ENCODE measurements at regions not wholly inside any gene's neighbourhood (a gene's known extent, or its start where the extent isn't known, plus 50 kb on each side); places are given as distances from the start of the nearest gene placed in this dataset.
A peak's percentile ranks its signal among the peaks of the same experiment; 100 is the strongest.

DNA sequence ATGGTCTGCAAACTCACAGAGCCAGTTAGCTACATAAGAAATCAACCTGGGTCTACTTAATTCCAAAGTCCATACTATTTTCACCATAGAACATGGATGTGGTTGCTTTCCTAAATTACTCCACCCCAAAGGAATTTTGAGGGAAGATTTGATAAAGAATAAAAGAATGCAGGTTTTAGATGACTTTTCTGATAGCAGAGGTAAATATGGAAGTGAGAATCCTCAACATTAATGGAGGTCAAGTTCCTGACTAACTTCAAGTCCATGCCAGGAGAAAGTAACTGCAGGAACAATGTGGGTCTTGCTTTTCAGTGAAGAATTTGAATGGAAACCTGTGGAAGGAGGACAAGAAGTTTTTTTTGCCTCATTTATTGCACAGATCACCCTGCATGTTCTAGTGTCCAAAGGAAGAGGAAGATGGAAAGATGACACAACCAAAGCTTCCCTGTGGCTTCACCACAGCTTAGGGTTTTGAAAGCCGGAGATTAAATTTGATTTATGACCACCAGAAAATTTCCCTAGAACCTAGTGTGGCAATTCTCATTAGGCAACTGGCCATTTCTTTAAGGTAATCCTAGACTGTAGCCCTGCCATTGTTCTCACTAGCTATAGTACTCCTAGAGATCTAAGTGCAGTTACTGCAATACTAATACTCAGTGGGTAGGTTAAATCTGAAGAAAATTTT is 429.7 kb downstream of the RAP2B start:
- Histone ChIP-seq H3K4me1 (ENCODE audit: control insufficient read depth, extremely low read depth, insufficient read depth, low read length) (peaks cover 8% of the 10 kb centered on the region), H3K79me2 (ENCODE audit: control insufficient read depth, insufficient read depth, low read length) (no peaks in the 10 kb centered on the region), H3K4me3 (replicated peaks in 1 of 3; ENCODE audit: insufficient read depth in 1 of 3, low read depth in 1 of 3, low read length in 3 of 3) (no peak overlapping the region), H3K36me3 (ENCODE audit: control insufficient read depth in 2 of 2, extremely low read depth in 1 of 2, insufficient read depth in 2 of 2, low read length in 2 of 2) (no peaks in the 10 kb centered on the region), H2AFZ (ENCODE audit: low read depth, low read length) (peak overlapping the region; percentile 24), H3K27ac (ENCODE audit: insufficient read depth, low read depth, low read length) (no peak overlapping the region), H3K27me3 (ENCODE audit: control insufficient read depth in 2 of 2, insufficient read depth in 2 of 2, low read length in 2 of 2) (no peaks in the 10 kb centered on the region), H3K9me3 (replicated peaks; ENCODE audit: control insufficient read depth, insufficient read depth, low read length) (no peaks in the 10 kb centered on the region), H4K20me1 (replicated peaks; ENCODE audit: control insufficient read depth, extremely low read depth, insufficient read depth, low read length) (no peaks in the 10 kb centered on the region), H3K9me1 (replicated peaks; ENCODE audit: control insufficient read depth, extremely low read depth, insufficient read depth, low read length) (no peaks in the 10 kb centered on the region), H3K4me2 (ENCODE audit: insufficient read depth, low read length) (no peak overlapping the region), H3K9ac (replicated peaks; ENCODE audit: extremely low read depth, insufficient read depth, low read length) (no peak overlapping the region)
- intact Hi-C loops (cut with micrococcal nuclease): loop anchor here (10.0 kb wide), 1 partner anchor 297 kb away; no protein-coding TSS in a partner anchor
- no peak for FAIRE-seq
- POLR2A ChIA-PET: no interaction called here
- TF ChIP-seq POLR2AphosphoS5 (IDR thresholded peaks at IDR 0.05; ENCODE audit: insufficient read depth, low read depth, low read length) (no peak), JUN (IDR thresholded peaks at IDR 0.05; ENCODE audit: borderline replicate concordance, insufficient read depth, insufficient read length, low read depth) (no peak), MYC (IDR thresholded peaks at IDR 0.05; ENCODE audit: low read depth, low read length) (no peak)
- TF ChIP-seq, protein P1, sequence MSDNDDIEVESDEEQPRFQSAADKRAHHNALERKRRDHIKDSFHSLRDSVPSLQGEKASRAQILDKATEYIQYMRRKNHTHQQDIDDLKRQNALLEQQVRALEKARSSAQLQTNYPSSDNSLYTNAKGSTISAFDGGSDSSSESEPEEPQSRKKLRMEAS (IDR thresholded peaks at IDR 0.05; ENCODE audit: insufficient read depth, insufficient read length): no peak
- TF ChIP-seq, protein P2, sequence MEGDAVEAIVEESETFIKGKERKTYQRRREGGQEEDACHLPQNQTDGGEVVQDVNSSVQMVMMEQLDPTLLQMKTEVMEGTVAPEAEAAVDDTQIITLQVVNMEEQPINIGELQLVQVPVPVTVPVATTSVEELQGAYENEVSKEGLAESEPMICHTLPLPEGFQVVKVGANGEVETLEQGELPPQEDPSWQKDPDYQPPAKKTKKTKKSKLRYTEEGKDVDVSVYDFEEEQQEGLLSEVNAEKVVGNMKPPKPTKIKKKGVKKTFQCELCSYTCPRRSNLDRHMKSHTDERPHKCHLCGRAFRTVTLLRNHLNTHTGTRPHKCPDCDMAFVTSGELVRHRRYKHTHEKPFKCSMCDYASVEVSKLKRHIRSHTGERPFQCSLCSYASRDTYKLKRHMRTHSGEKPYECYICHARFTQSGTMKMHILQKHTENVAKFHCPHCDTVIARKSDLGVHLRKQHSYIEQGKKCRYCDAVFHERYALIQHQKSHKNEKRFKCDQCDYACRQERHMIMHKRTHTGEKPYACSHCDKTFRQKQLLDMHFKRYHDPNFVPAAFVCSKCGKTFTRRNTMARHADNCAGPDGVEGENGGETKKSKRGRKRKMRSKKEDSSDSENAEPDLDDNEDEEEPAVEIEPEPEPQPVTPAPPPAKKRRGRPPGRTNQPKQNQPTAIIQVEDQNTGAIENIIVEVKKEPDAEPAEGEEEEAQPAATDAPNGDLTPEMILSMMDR (IDR thresholded peaks at IDR 0.05; ENCODE audit: extremely low read depth in 1 of 2, insufficient read depth in 1 of 2, low read depth in 1 of 2, low read length in 2 of 2): no peak
- BruUV-seq (replicated peaks): no TSS peak
- DNase-seq (ENCODE audit: low read depth, low spot score): no peak
- CTCF ChIA-PET: no interaction called here
- dilution Hi-C loops (cut with MboI; ENCODE audit: extremely low pct_ligation_motif_present, low sequenced_read_pairs): no loop called here
